Stimulated activated naive B cell treated with anti-CD40 and anti-IgM and Interleukin-4, amounts not matched to agents 10 μg/mL and 1 μg/mL and 100 μg/mL, for 72 hours (primary cell): ENCODE measurements at regions not wholly inside any gene's neighbourhood (a gene's known extent, or its start where the extent isn't known, plus 50 kb on each side); places are given as distances from the start of the nearest gene placed in this dataset.

Experiments
- ATAC-seq, 2 donors: fragments of 150-1000 bp; cut with Tn5 transposase; replicated peaks; 2 replicates each; pipeline ENCODE4 v1.10.0; 2021; ENCODE audit warnings: moderate library complexity in 1 of 2
- DNase-seq: peaks from one replicate; pipeline ENCODE4 v3.0.0; 2021
- H3K27ac Mint-ChIP-seq: one replicate; pipeline ENCODE4 v1.8.0; 2022; ENCODE audit warnings: mild to moderate bottlenecking, mixed read lengths
- H3K27me3 Mint-ChIP-seq, 2 donors: one replicate each; pipeline ENCODE4 v1.8.0; 2022; ENCODE audit warnings: mixed read lengths in 2 of 2
- H3K36me3 Mint-ChIP-seq, 2 donors: one replicate each; pipeline ENCODE4 v1.8.0; 2022; ENCODE audit warnings: mixed read lengths in 2 of 2, mild to moderate bottlenecking in 1 of 2
- H3K4me1 Mint-ChIP-seq, 2 donors: one replicate each; pipeline ENCODE4 v1.8.0; 2022; ENCODE audit warnings: mixed read lengths in 2 of 2, mild to moderate bottlenecking in 1 of 2
- H3K4me3 Mint-ChIP-seq, 2 donors: one replicate each; pipeline ENCODE4 v1.8.0; 2022; ENCODE audit warnings: mild to moderate bottlenecking in 2 of 2, mixed read lengths in 2 of 2, moderate library complexity in 1 of 2
- H3K9me3 Mint-ChIP-seq, 2 donors: one replicate each; pipeline ENCODE4 v1.8.0; 2022; ENCODE audit warnings: mixed read lengths in 2 of 2, mild to moderate bottlenecking in 1 of 2

DNA sequence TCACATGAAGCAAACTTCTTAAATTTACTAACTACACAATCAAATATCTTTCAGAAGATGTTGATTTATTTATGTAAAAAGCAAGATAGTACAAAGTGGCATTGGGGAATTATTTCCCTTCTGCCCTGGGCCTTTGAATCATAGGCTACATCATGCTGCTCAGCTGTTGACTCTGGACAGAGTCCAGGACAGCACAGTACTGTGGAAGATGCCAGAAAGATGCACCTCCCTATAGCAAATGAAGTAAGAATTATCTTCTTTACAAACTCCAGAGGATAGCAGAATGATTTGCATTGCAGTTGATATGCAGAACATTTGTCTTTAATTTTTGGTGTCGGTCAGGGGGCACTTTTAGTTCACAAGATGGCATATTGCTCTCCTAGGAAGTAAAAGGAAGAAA is 1354.5 kb upstream of the ZEB2 start:
- H3K4me3 Mint-ChIP-seq = no peak overlapping the region
- no peaks in the 10 kb centered on the region for H3K9me3 Mint-ChIP-seq
- H3K27ac Mint-ChIP-seq = no peak overlapping the region
- ATAC-seq = no peak
- H3K4me1 Mint-ChIP-seq = no peaks in the 10 kb centered on the region
- H3K27me3 Mint-ChIP-seq = peaks cover 8 to 15% of the 10 kb centered on the region in 2 donors
- DNase-seq = no peak
- H3K36me3 Mint-ChIP-seq = no peaks in the 10 kb centered on the region

DNA sequence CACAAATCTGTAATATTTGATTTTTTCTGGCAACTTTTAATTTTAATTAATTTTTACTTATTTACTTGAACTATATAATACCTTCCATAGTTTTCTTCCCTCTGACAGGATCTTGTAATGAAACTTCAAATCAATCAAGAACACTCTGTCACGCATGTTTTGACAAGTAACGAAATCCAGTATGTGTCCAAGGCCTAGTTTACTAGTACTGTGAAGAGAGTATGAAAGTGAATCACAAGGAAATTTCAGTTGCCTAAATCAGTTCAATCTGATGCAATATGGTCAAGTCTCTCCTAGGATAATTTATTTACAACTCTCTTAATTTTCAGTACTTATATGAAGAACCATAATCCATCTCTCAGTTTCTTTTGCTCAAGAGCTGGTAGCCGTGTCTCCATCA is 1344.6 kb upstream of the ZEB2 start:
- H3K9me3 Mint-ChIP-seq = no peaks in the 10 kb centered on the region
- DNase-seq = no peak
- no peaks in the 10 kb centered on the region for H3K27me3 Mint-ChIP-seq
- no peak for ATAC-seq
- no peak overlapping the region for H3K27ac Mint-ChIP-seq
- H3K4me3 Mint-ChIP-seq = no peak overlapping the region
- H3K36me3 Mint-ChIP-seq = no peaks in the 10 kb centered on the region
- no peaks in the 10 kb centered on the region for H3K4me1 Mint-ChIP-seq

DNA sequence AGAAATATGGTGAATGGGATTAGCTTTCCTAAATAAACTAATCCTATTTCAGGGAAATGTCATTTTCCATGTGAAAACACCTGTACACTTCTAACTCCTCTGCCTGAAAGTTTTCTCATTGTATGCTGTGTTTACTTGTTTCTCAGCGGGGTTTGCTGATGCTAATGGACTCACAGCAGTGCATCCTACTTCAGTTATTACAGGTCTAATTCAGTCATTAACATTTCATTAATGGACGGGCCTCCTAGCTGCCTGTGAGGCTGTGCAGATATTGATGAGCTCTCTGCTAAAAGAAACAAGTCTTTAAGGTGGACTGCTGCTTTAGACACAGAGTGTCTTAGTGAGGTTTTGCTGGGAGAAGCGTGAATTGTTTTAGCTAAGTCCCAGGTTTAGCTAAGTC is 1342.0 kb upstream of the ZEB2 start:
- Mint-ChIP-seq H3K9me3 (no peaks in the 10 kb centered on the region), H3K36me3 (no peaks in the 10 kb centered on the region), H3K27me3 (no peaks in the 10 kb centered on the region), H3K4me1 (no peaks in the 10 kb centered on the region), H3K27ac (no peak overlapping the region), H3K4me3 (no peak overlapping the region)
- DNase-seq (no peak), ATAC-seq (no peak)

DNA sequence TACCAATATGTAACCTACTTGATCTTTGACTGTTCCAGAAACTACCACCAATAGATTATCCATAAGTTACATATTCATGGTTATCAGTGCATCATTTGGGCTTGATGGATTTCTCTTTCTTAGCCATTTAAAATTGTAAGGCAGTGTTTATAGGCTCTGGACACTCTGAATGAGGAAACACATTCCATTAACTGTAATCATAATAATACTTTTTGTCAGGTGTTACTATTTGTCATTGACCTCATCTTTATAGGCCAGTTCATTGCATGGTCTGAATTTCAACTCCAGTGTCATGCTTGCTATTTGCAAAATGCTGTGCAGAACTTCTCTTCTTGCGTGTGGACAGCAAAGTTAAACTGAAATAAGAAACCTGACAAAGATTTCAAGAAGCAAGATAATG is 1340.2 kb upstream of the ZEB2 start:
- DNase-seq = no peak
- ATAC-seq = no peak
- Mint-ChIP-seq H3K4me1 (no peaks in the 10 kb centered on the region), H3K9me3 (no peaks in the 10 kb centered on the region), H3K27me3 (peaks cover 0 to 6% of the 10 kb centered on the region in 2 donors), H3K36me3 (no peaks in the 10 kb centered on the region), H3K4me3 (no peak overlapping the region), H3K27ac (no peak overlapping the region)

DNA sequence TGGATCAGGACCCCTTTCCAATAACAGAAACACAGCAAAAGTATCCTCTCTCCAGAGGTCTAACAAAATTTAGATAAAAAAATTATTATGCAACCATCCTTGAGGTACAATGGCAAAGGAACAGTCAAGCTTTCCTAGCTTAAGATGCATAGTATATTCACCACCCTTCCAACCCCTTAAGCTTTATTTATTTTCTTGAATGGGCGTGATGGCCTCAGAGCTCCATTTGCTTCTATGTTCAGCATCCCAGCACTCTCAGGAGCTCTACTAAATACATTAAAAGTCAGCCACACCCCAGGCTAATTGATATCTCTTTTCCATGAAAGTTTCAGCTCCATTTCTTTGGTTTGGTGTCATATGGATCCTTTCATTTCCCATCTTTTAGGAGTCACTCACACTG is 1335.2 kb upstream of the ZEB2 start:
- Mint-ChIP-seq H3K36me3 (no peaks in the 10 kb centered on the region), H3K4me1 (no peaks in the 10 kb centered on the region), H3K4me3 (no peak overlapping the region), H3K9me3 (no peaks in the 10 kb centered on the region), H3K27ac (no peak overlapping the region), H3K27me3 (peaks cover 0 to 8% of the 10 kb centered on the region in 2 donors)
- DNase-seq (no peak), ATAC-seq (no peak)

DNA sequence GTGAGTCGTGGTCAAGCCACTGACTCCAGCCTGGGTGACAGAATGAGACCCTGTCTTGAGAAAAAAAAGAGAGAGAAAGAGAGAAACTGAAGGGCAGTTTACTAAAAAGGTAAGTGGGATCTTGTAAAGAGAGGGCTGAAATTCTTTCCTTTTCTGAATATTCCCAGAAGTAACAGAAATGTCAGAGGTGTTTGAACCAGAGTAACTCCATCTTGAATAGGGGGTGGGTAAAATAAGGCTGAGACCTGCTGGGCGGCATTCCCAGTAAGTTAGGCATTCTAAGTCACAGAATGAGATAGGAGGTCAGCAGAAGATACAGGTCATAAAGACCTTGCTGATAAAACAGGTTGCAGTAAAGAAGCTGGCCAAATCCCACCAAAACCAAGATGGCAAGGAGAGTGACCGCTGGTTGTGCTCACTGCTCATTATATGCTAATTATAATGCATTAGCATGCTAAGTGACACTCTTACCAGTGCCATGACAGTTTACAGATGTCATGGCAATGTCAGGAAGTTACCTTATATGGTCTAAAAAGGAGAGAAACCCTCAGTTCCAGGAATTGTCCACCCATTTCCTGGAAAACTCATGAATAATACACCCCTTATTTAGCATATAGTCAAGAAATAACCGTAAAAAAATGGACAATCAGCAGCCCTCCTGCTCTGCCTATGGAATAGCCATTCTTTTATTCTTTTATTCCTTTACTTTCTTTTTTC is 1334.3 kb upstream of the ZEB2 start:
- Mint-ChIP-seq H3K4me3 (no peak overlapping the region), H3K9me3 (no peaks in the 10 kb centered on the region), H3K36me3 (no peaks in the 10 kb centered on the region)

DNA sequence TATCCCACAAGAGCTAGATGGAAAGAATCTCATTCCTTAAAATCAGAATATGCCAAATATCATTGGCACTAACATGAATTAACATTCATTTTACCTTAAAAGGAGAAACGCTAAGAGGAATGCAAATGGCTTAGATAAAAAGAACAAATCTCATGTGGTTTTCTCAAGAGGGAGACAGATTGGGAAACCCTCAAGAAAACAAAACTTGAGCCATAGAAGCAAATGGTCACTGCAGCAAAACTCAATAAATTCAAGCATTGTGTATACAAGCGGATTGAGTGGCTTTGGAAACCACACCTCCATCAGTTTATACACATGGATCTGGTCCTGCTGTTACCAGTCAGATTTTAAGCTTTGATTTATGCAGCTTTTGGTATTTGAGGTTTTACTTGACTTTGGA is 1331.8 kb upstream of the ZEB2 start:
- no peak overlapping the region for H3K27ac Mint-ChIP-seq
- no peaks in the 10 kb centered on the region for H3K4me1 Mint-ChIP-seq
- no peak overlapping the region for H3K4me3 Mint-ChIP-seq
- DNase-seq (no peak), ATAC-seq (no peak)
- H3K36me3 Mint-ChIP-seq = no peaks in the 10 kb centered on the region
- H3K9me3 Mint-ChIP-seq = no peaks in the 10 kb centered on the region
- H3K27me3 Mint-ChIP-seq = peaks cover 0 to 8% of the 10 kb centered on the region in 2 donors

More for the DNA sequence above, 1334.3 kb upstream of the ZEB2 start:
- Mint-ChIP-seq H3K4me1 (no peaks in the 10 kb centered on the region), H3K27me3 (peaks cover 0 to 8% of the 10 kb centered on the region in 2 donors), H3K27ac (no peak overlapping the region)
- DNase-seq = no peak
- ATAC-seq = no peak

DNA sequence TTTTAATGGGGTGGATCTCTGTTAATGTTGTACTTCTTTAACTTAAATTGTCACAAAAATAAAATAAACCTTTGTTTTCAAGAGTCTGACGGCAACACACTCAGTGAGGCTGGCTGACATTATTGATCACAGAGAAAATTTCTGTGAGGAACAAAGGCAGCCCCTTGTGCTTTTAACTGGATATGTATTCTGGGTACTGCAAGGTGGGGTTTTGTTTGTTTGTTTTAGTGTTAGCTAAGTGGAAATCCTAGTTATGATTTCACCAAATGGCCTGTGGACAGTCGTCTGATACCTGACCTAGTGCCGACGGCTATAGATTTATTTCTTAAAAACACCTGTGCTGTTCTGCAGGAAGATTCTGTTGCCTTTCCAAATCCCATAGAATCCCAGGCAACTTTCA is 1329.5 kb upstream of the ZEB2 start:
- no peaks in the 10 kb centered on the region for H3K9me3 Mint-ChIP-seq
- no peaks in the 10 kb centered on the region for H3K27me3 Mint-ChIP-seq
- ATAC-seq (no peak), DNase-seq (no peak)
- no peak overlapping the region for H3K27ac Mint-ChIP-seq
- H3K4me1 Mint-ChIP-seq = peaks cover 4 to 5% of the 10 kb centered on the region in 2 donors
- no peak overlapping the region for H3K4me3 Mint-ChIP-seq
- H3K36me3 Mint-ChIP-seq = no peaks in the 10 kb centered on the region

DNA sequence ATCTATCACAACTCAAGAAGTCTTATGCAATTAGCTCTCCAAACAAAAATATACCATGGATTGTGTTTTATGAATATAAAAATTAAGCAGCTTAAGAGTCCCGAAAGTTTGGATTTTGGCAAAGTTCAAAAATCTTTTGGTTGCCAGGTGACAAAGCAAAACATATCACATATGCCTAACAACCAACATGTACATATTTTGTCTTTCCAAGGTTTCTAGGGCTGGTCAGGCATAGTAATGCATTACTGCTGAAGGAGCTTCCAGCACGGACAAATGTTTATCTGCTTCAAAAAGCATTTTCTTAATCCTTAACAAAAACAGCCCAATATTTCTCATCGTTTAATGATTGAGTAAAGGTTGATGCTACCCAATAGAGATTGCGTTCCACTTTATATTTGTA is 1327.1 kb upstream of the ZEB2 start:
- no peaks in the 10 kb centered on the region for H3K9me3 Mint-ChIP-seq
- no peaks in the 10 kb centered on the region for H3K27me3 Mint-ChIP-seq
- ATAC-seq (no peak), DNase-seq (no peak)
- no peak overlapping the region for H3K27ac Mint-ChIP-seq
- H3K4me3 Mint-ChIP-seq = no peak overlapping the region
- H3K4me1 Mint-ChIP-seq = peaks cover 4 to 5% of the 10 kb centered on the region in 2 donors
- no peaks in the 10 kb centered on the region for H3K36me3 Mint-ChIP-seq

DNA sequence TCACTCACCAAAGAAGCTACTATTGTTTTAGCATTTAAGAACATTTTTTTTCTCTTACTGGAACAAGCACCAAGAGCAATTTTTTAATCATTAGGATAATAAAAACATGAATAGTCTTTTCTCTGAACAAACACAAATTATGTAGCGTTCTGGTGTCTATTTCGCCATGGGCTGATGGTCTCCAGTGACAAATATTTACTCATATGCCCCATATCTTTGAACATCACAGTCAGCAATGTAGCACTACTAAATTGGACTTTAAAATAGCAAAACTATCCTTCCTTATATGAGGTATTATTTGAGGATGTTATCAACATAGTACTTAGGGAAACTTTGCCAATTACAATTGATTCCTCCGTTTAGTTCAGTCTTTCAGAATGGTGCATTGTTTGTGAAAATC is 1326.0 kb upstream of the ZEB2 start:
- DNase-seq = no peak
- ATAC-seq = no peak
- Mint-ChIP-seq H3K4me3 (no peak overlapping the region), H3K4me1 (peaks cover 4 to 5% of the 10 kb centered on the region in 2 donors), H3K27me3 (no peaks in the 10 kb centered on the region), H3K27ac (no peak overlapping the region), H3K9me3 (no peaks in the 10 kb centered on the region), H3K36me3 (no peaks in the 10 kb centered on the region)

DNA sequence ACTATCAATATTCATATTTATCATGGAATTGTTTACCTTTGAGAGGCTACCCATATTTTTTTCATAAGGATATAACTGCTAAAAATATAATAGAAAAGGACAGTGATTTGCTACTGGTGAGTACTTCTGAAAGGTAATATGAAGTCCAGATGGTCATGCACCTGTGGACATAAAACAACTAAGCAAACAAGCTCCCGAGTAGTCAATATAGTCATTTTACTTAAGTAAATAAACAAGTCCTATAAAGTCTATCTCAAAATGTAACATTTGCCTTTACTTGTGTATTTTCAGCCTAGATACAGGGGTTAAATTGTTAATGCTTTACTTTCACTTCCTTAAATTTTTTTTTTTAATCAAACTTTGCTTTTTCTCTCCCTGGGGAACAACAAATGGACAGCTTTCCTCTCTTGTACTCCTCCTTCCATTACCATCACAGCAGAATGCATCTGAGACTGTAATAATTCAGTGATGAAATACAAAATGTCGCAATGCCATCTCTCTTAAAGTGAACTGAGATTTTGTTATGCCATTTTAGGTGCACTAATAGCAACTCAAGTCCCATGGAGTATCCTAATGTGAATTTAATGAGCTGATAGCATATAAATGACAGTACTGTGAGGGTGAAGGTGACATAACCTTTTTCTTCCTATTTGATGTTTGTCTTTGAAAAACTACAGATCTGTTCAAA is 1325.4 kb upstream of the ZEB2 start:
- Mint-ChIP-seq H3K9me3 (no peaks in the 10 kb centered on the region), H3K36me3 (no peaks in the 10 kb centered on the region), H3K4me1 (peaks cover 4 to 5% of the 10 kb centered on the region in 2 donors), H3K4me3 (no peak overlapping the region), H3K27me3 (no peaks in the 10 kb centered on the region), H3K27ac (no peak overlapping the region)
- DNase-seq = no peak
- ATAC-seq = peak; percentile 21 to 25

DNA sequence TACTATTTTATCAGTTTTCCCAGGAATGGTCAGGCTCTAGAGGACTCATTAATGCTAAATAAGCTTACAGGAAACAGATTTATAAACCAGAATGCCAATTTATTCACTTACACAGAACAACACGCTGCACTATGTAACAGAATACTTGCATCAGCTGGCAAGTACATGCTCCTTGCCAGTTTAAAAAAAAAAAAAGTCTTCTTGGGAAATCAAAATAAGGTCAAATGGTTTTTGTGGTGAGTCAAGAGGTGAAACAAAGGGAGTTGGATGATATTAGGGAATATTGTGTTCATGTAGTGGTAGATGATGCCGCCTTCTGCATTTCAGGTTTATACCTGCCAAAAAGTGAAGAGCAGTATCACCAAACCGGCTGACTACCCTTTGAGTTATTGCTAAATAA is 1322.1 kb upstream of the ZEB2 start:
- no peak overlapping the region for H3K4me3 Mint-ChIP-seq
- no peak for ATAC-seq
- H3K27ac Mint-ChIP-seq = no peak overlapping the region
- peaks cover 4 to 5% of the 10 kb centered on the region in 2 donors for H3K4me1 Mint-ChIP-seq
- DNase-seq = no peak
- H3K9me3 Mint-ChIP-seq = no peaks in the 10 kb centered on the region
- H3K27me3 Mint-ChIP-seq = no peaks in the 10 kb centered on the region
- no peaks in the 10 kb centered on the region for H3K36me3 Mint-ChIP-seq

DNA sequence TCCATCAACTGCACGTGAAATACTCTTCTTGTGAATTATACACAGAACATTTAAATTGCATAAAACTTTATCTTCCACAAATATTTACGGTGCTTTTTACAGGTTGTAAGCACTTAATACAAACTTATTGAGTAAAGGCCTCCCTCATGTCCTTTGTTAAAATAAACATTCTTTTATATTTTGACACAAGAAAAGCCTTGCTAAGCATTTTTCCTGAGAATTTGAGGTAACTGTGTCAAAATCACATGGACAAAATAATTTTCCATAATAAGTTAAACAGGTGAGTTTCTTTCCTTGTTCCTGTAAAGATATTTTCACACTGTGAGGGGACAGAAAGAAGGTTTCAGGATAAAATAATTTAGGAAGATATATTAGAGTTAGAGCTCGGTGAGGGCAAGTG is 1317.1 kb upstream of the ZEB2 start:
- H3K36me3 Mint-ChIP-seq = no peaks in the 10 kb centered on the region
- H3K4me1 Mint-ChIP-seq = no peaks in the 10 kb centered on the region
- H3K27ac Mint-ChIP-seq = no peak overlapping the region
- H3K4me3 Mint-ChIP-seq = no peak overlapping the region
- no peaks in the 10 kb centered on the region for H3K27me3 Mint-ChIP-seq
- no peak for ATAC-seq
- no peak for DNase-seq
- H3K9me3 Mint-ChIP-seq = no peaks in the 10 kb centered on the region

DNA sequence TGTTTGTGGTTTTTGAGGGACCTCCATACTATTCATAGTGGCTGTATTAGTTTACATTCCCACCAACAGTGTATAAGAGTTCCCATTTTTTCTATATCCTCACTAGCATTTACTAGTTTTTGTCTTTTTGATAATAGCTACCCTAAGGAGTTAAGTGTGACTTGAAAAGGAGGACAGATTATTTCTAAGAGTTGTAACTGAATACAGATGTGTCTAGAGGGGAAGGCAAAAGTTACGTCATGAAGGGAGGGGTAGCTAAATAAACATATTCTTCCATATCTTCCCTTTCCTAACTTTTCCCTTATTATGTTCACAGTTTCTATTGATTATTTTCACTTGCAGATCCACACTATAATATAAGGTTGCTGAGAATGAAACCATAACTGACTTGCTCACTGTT is 1315.7 kb upstream of the ZEB2 start:
- Mint-ChIP-seq H3K4me1 (no peaks in the 10 kb centered on the region), H3K36me3 (no peaks in the 10 kb centered on the region), H3K27ac (no peak overlapping the region), H3K9me3 (no peaks in the 10 kb centered on the region), H3K4me3 (no peak overlapping the region), H3K27me3 (no peaks in the 10 kb centered on the region)
- DNase-seq (no peak), ATAC-seq (no peak)

DNA sequence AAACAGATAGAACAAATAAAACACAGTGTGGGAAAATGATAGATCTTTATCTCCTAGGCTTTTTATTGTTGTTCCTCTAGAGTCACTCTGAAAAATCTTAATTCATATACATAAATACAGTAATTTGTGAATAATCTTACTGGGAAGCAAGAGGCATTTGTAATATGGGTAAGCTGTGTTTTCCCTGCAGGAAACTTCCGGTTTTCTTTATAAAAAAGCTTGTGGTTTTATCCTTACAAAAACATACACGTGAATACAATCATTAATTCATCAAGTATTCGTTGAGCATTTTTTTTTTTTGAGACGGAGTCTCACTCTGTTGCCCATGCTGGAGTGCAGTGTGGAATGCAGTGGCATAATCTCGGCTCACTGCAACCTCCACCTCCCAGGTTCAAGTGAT is 1312.8 kb upstream of the ZEB2 start:
- ATAC-seq (no peak), DNase-seq (no peak)
- Mint-ChIP-seq H3K4me3 (no peak overlapping the region), H3K27ac (no peak overlapping the region), H3K27me3 (peaks cover 5 to 12% of the 10 kb centered on the region in 2 donors), H3K4me1 (no peaks in the 10 kb centered on the region), H3K9me3 (no peaks in the 10 kb centered on the region), H3K36me3 (no peaks in the 10 kb centered on the region)
